C4-2B (cell line): ENCODE measurements at regions not wholly inside any gene's neighbourhood (a gene's known extent, or its start where the extent isn't known, plus 50 kb on each side); places are given as distances from the start of the nearest gene placed in this dataset.

ENCODE experiments used
- H3K27ac ChIP-seq: fragments of 450-650 bp; 2 replicates; pipeline ENCODE4 v1.5.1; 2017
- CTCF ChIP-seq: fragments of 450-650 bp; conservative IDR thresholded peaks from 2 replicates; pipeline ENCODE4 v1.5.1; 2017; ENCODE audit warnings: mild to moderate bottlenecking
- ZFX ChIP-seq: fragments of 450-650 bp; IDR thresholded peaks from 2 replicates; pipeline ENCODE4 v1.6.1; 2017

- TF ChIP-seq ZFX (no peak), CTCF (no peak)
- peak overlapping the region; percentile 52 for H3K27ac ChIP-seq
Measured at GRCh38 chr9:90001747-90002146, 396.9 kb downstream of the GADD45G start.

DNA sequence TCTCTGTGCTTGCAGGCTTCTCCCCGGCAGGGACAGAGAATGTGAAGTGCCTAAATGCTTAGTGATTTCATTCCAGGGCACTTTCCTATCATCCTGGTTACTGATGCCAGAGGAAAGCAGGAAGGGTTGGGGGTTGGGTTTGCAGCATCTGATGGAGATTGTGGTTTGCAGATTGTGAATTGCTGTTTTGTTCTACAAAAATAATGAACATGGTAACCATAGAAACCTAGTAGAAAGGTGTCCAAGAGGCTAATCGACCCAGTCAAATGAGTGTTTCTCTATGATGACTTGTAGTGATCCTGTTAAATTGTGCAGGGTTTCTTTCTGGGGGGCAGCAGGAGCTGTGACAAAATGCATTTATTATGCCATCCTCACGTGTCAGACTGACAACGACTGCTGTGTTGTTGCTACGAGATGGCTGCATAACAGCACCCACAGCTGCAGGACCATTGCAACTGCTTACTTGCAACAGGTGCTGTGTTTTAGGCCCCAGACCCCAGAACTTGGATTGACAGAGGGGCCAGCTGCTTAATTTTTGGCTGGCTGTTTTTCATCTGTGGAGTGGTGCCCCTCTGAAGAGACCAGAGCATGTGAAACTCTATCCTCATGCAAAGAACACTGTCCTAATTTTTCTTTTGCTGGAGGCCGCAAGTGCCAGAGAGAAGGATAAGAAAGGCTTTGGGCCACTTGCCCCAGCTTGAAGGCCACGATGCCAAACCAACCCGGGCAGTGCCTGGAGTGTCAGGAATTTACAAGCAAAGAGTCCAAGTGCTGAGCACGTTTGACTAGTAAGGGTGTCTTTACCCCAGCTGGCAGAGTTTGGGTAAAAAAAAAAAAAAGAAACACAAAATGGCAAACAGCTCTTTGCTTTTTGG is 397.8 kb downstream of the GADD45G start:
- peak overlapping the region; percentile 52 for H3K27ac ChIP-seq
- TF ChIP-seq ZFX (peak; percentile 46; the same call in 1 of the 2 replicates), CTCF (no peak)

DNA sequence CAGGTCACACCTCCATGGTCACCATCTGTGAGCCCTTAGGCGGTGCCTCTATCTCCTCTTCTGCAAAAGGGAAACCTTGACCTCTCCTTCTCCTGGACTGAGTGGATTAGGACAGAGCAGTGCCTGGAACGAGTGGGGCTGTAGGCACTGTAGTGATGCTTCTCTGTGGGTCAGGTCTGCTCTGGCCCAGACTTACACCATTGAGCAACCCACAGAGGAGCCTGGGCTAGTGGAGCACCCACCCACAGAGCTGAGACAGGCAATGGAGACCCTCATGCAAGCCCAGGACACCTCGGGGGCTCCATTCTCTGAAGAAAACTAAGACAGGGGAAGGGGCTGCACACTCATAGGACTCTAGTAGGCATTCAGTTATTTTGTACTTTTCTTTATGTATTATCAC is 400.6 kb downstream of the GADD45G start:
- H3K27ac ChIP-seq: no peak overlapping the region
- TF ChIP-seq CTCF: no peak
- no peak for TF ChIP-seq ZFX

DNA sequence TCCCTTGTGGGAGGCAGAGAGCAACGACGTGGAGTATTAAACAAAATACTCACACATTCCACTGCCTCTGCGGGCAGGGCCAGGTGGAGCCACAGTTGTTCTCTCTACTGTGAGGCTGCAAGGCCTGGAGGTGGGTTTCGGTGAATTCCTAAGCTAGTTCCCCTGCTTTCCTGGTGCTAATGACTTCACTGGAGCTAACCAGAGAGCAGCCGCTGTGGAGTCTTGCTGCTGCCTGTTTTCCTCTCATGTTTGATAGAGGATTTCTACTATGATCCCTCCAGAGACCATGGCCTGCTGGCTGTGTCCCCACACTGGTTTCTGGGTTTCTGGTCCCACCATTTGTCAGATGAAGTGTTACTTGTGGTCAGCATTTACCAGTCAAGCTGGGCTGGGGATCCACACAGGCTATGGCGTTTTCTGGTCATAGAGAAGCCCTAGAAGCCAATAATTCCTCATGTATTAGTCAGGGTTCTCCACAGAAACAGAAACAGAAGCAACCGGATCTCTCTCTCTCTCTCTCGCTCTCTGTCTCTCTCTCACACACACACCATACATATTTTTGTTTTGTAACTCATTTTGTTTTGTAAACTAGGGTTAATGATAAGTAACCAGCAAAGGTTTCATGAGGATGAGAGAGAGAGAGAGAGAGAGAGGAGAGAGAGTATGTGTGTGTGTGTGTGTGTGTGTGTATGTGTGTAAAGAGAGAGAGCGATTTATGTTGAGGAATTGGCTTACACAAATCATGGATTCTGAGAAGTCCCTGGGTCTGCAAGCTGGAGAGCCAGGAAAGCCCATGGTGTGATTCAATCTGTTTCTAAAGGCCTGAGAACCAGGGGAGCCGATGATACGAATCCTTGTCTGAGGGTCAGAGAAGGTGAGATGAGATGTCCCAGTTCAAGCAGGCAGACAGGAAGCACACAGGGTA is 403.0 kb downstream of the GADD45G start:
- TF ChIP-seq ZFX (no peak), CTCF (no peak)
- H3K27ac ChIP-seq: no peak overlapping the region

- no peak overlapping the region for H3K27ac ChIP-seq
- TF ChIP-seq ZFX (no peak), CTCF (no peak)
Measured at GRCh38 chr9:90009447-90009846, 404.6 kb downstream of the GADD45G start.

GRCh38 chr9:90010793-90011192 is 406.0 kb downstream of the GADD45G start:
- no peak overlapping the region for H3K27ac ChIP-seq
- TF ChIP-seq ZFX: no peak
- no peak for TF ChIP-seq CTCF

GRCh38 chr9:90012949-90013348 is 408.1 kb downstream of the GADD45G start:
- TF ChIP-seq ZFX (no peak), CTCF (no peak)
- H3K27ac ChIP-seq: no peak overlapping the region
